RWPE2 (cell line): ENCODE measurements at regions not wholly inside any gene's neighbourhood (a gene's known extent, or its start where the extent isn't known, plus 50 kb on each side); places are given as distances from the start of the nearest gene placed in this dataset.
A peak's percentile ranks its signal among the peaks of the same experiment; 100 is the strongest.

Experiments used
- ATAC-seq: fragments of 200-7000 bp; cut with Tn5 transposase; 3 replicates; pipeline ENCODE4 v1.9.1; 2021; ENCODE audit warnings: low read depth
- DNase-seq: peaks from one replicate; pipeline ENCODE4 v3.0.0-alpha.2; 2020; ENCODE audit warnings: low spot score
- H3K27ac ChIP-seq: fragments of 450-650 bp; 2 replicates; pipeline ENCODE4 v1.5.1; 2017; ENCODE audit warnings: mild to moderate bottlenecking; ENCODE audit not compliant: poor library complexity, severe bottlenecking
- H3K27me3 ChIP-seq: fragments of 250-450 bp; sonication (Bioruptor Pico); 2 replicates; pipeline ENCODE4 v1.5.1; 2021; ENCODE audit warnings: mild to moderate bottlenecking, moderate library complexity; ENCODE audit not compliant: insufficient read depth, poor library complexity, severe bottlenecking
- H3K36me3 ChIP-seq: fragments of 250-450 bp; sonication (Bioruptor Pico); 2 replicates; pipeline ENCODE4 v1.5.1; 2020; ENCODE audit warnings: low read depth, mild to moderate bottlenecking, moderate library complexity
- H3K4me1 ChIP-seq: fragments of 250-450 bp; sonication (Bioruptor Pico); 2 replicates; pipeline ENCODE4 v1.5.1; 2021; ENCODE audit warnings: mild to moderate bottlenecking, moderate library complexity; ENCODE audit not compliant: insufficient read depth, poor library complexity, severe bottlenecking
- H3K4me3 ChIP-seq: fragments of 250-450 bp; sonication (Bioruptor Pico); 2 replicates; pipeline ENCODE4 v1.5.1; 2021; ENCODE audit warnings: mild to moderate bottlenecking, moderate library complexity; ENCODE audit not compliant: severe bottlenecking
- H3K9me3 ChIP-seq: fragments of 250-450 bp; sonication (Bioruptor Pico); 2 replicates; pipeline ENCODE4 v1.5.1; 2021; ENCODE audit warnings: mild to moderate bottlenecking, moderate library complexity; ENCODE audit not compliant: severe bottlenecking
- TF ChIP-seq, protein P1 (sequence below): fragments of 450-650 bp; IDR thresholded peaks from one replicate; pipeline ENCODE4 v1.5.1; 2017; ENCODE audit warnings: mild to moderate bottlenecking, moderate library complexity; ENCODE audit not compliant: poor library complexity, severe bottlenecking

DNA sequence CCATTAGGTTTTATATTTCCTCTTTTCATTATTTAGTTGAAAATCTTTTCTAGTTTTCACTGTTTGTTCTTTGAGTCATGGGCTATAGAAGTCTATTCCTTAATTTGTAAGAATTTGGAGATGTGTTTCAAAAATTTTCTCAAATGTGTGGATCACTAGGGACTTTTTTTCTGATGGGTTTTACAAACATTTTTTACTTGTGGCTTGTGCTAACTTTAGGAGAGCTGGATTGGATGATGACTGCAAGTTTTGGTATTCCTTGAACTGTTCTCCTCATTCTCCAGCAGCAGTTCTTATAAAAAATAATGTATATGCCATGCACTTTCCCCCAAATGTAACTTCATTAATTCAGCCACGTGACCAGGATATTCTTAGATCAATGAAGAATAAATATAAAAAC, 94.7 kb upstream of the CWC22 start:
- Histone ChIP-seq H3K36me3 (no peaks in the 10 kb centered on the region), H3K9me3 (no peaks in the 10 kb centered on the region), H3K27ac (no peak overlapping the region), H3K27me3 (no peaks in the 10 kb centered on the region), H3K4me3 (no peak overlapping the region), H3K4me1 (no peaks in the 10 kb centered on the region)
- ATAC-seq (no peak), DNase-seq (no peak)
- TF ChIP-seq, protein P1, sequence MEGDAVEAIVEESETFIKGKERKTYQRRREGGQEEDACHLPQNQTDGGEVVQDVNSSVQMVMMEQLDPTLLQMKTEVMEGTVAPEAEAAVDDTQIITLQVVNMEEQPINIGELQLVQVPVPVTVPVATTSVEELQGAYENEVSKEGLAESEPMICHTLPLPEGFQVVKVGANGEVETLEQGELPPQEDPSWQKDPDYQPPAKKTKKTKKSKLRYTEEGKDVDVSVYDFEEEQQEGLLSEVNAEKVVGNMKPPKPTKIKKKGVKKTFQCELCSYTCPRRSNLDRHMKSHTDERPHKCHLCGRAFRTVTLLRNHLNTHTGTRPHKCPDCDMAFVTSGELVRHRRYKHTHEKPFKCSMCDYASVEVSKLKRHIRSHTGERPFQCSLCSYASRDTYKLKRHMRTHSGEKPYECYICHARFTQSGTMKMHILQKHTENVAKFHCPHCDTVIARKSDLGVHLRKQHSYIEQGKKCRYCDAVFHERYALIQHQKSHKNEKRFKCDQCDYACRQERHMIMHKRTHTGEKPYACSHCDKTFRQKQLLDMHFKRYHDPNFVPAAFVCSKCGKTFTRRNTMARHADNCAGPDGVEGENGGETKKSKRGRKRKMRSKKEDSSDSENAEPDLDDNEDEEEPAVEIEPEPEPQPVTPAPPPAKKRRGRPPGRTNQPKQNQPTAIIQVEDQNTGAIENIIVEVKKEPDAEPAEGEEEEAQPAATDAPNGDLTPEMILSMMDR, result no peak

DNA sequence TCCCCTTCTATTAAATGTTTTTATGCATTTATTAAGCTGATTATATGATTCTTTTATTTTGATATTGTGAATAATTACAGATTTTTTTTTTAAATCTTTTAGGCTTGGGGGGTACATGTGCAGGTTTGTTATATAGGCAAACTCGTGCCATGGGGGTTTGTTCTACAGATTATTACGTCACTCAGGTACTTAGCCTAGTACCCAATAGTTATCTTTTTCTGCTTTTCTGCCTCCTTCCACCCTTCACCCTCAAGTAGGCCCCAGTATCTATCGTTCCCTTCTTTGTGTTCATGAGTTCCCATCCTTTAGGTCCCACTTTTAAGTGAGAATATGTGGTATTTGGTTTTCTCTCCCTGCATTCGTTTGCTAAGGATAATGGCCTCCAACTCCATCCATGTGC, 92.2 kb upstream of the CWC22 start:
- Histone ChIP-seq H3K9me3 (no peaks in the 10 kb centered on the region), H3K4me1 (no peaks in the 10 kb centered on the region), H3K36me3 (no peaks in the 10 kb centered on the region), H3K27me3 (no peaks in the 10 kb centered on the region), H3K4me3 (no peak overlapping the region), H3K27ac (no peak overlapping the region)
- ATAC-seq (no peak), DNase-seq (no peak)
- TF ChIP-seq, protein P1, result no peak

DNA sequence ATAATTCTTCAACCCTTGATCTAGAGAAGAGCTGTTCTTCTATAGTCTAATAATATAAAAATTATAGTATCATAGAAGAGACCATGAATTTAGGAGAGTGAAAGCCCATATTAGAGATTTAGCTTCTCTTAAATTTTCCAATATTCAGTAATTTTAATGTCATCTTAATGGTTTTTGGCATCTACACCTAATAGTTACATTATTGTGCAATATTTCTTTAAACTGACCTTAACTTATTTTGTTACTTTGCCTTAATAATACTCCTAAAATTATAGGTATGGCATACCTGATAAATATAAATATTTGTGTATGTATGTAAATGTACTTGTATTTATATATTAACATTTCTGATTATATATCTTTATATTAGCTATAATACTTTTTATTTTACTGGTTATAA, 78.0 kb upstream of the CWC22 start:
- Histone ChIP-seq H3K36me3 (no peaks in the 10 kb centered on the region), H3K9me3 (no peaks in the 10 kb centered on the region), H3K27ac (no peak overlapping the region), H3K4me1 (no peaks in the 10 kb centered on the region), H3K27me3 (no peaks in the 10 kb centered on the region), H3K4me3 (no peak overlapping the region)
- ATAC-seq (no peak), DNase-seq (no peak)
- TF ChIP-seq, protein P1, result no peak

DNA sequence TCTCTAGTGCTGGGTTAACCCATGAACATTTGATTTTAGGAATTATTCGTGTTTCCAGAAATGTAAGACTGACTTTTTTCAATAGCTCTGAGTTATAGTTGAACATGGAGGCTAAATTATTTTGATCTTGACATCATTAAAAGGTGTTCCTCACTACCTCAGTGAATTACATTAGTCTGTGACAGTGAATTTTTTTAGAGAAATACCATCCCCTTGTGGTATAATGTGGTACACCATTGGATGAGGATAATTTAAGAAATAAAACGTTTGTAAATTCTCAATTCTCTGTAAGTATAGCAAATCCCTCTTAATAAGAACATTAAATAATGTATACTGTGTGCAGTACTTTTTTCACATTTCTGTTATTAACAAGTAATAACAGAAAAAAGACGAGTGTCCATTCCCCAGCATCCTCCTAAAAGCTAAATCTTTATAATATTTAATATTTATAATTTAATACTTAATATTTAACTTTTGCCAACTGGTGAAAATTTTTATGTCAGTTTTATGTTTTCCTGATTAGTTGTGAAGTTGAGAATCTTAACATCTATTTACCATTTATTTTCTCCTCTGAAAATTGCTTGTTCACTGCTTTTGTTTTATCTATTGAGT, 70.3 kb upstream of the CWC22 start:
- Histone ChIP-seq H3K4me3 (no peak overlapping the region), H3K4me1 (no peaks in the 10 kb centered on the region), H3K9me3 (no peaks in the 10 kb centered on the region), H3K36me3 (no peaks in the 10 kb centered on the region), H3K27ac (no peak overlapping the region), H3K27me3 (no peaks in the 10 kb centered on the region)
- no peak for DNase-seq
- no peak for ATAC-seq
- TF ChIP-seq, protein P1, result peak; percentile 89

DNA sequence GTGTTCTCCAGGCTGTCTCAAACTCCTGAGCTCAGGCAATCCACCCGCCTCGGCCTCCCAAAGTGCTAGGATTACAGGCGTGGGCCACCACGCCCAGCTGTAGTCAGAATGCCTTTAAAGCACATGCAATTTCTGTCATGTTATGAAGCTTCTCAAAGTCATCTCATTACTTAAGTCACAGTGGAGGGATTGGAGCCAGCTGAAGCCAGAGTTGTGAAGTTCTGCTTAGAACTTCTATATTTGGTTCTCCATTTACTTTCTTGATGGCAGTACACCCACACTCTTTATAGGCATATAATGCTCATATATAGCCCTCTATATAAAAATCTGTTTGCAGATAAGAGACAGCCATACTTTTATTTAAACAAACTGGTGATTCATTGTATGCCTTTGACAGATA, 68.8 kb upstream of the CWC22 start:
- H3K9me3 ChIP-seq, result no peaks in the 10 kb centered on the region
- H3K36me3 ChIP-seq, result no peaks in the 10 kb centered on the region
- no peaks in the 10 kb centered on the region for H3K4me1 ChIP-seq
- H3K27ac ChIP-seq, result no peak overlapping the region
- no peak overlapping the region for H3K4me3 ChIP-seq
- H3K27me3 ChIP-seq, result no peaks in the 10 kb centered on the region
- no peak for DNase-seq
- ATAC-seq, result no peak
- TF ChIP-seq, protein P1, result no peak
